Heart right ventricle (tissue), 16 donors: ENCODE measurements at regions not wholly inside any gene's neighbourhood (a gene's known extent, or its start where the extent isn't known, plus 50 kb on each side); places are given as distances from the start of the nearest gene placed in this dataset.
"Not testable (repeated sequence)": the region's sequence is repeated elsewhere in the genome, so short reads cannot be mapped to it uniquely, and the experiment has no call there.

Experiments used
- ATAC-seq, 8 donors: fragments of 200-7000 bp; cut with Tn5 transposase; one replicate each; pipeline ENCODE4 v1.9.1; 2020; ENCODE audit warnings: mild to moderate bottlenecking in 8 of 8, moderate library complexity in 8 of 8, moderate number of reproducible peaks in 1 of 8
- DNase-seq, 2 donors: peaks; one replicate each; pipeline ENCODE4 v3.0.0-alpha.2; 2020
- H3K27ac ChIP-seq, 10 donors: fragments of 200-600 bp; sonication (generic) in 2 of 10; one replicate each; pipeline versions ENCODE4 v1.5.0 to v1.8.0; 2020 to 2022; ENCODE audit warnings: mild to moderate bottlenecking in 3 of 10
- H3K27me3 ChIP-seq, 7 donors: fragments of 200-600 bp; one replicate each; pipeline ENCODE4 v1.8.0; 2021 to 2022; ENCODE audit warnings: mild to moderate bottlenecking in 2 of 7
- H3K36me3 ChIP-seq, 9 donors: fragments of 200-600 bp; sonication (generic) in 1 of 9; one replicate each; pipeline versions ENCODE4 v1.5.0 to v1.8.0; 2020 to 2022; ENCODE audit warnings: mild to moderate bottlenecking in 2 of 9
- H3K4me1 ChIP-seq, 9 donors: fragments of 200-600 bp; sonication (generic) in 1 of 9; one replicate each; pipeline versions ENCODE4 v1.5.0 to v1.8.0; 2020 to 2022; ENCODE audit warnings: mild to moderate bottlenecking in 4 of 9
- H3K4me3 ChIP-seq, 10 donors: fragments of 200-600 bp; sonication (generic) in 2 of 10; one replicate each; pipeline versions ENCODE4 v1.5.0 to v1.8.0; 2020 to 2022; ENCODE audit warnings: mild to moderate bottlenecking in 7 of 10, moderate library complexity in 2 of 10
- H3K9me3 ChIP-seq, 11 donors: fragments of 200-600 bp in 10 of 11; sonication (generic) in 2 of 11; one replicate each; pipeline versions ENCODE4 v1.5.0 to v1.8.0; 2013 to 2022; ENCODE audit warnings: mild to moderate bottlenecking in 2 of 11, control low read depth in 1 of 11, moderate library complexity in 1 of 11
- CTCF ChIP-seq, 9 donors: fragments of 200-600 bp; sonication (generic) in 2 of 9; IDR thresholded peaks; one replicate each; pipeline versions ENCODE4 v1.5.0 to v1.8.0; 2021 to 2022; ENCODE audit warnings: antibody characterized with exemption in 9 of 9, mild to moderate bottlenecking in 5 of 9, moderate library complexity in 1 of 9
- WGBS, 2 donors: extraction: QIAGEN DNeasy Blood & Tissue Kit; methylation state at CpG; one replicate each; pipeline ENCODE4 v1.1.7; 2013; ENCODE audit warnings: inconsistent platforms in 1 of 2; 5-methylcytosine and 5-hydroxymethylcytosine counted together
- intact Hi-C, 10 donors: fragments of 100-400 bp; cut with DNase I; formaldehyde crosslinking; loops; one replicate each; pipeline versions ENCODE4 v1.11.1 to v1.14.2; 2022
- donor health status: Arrhythmogenic right ventricular cardiomyopathy.
- donor health status: ischemic (EF 13 %, LVEDD 7.1; RV severe dilation, severe dysfunction).
- donor health status: healthy with polysubstance abuse.
- donor health status: DM: no; HTN: yes; CAD: no.
- donor health status: DM: no; HTN: no; CAD: no.
- donor health status: ischemic (EF 25% LVEDD 6.9; RV normal size, moderate dysfunction).
- donor health status: ischemic (EF 25% LVEDD 5.7; RV mildly dilated, moderate dysfunction).
- donor health status: healthy.
- donor health status: DM: yes; HTN: yes; CAD: no.
- donor health status: Ischemic cardiomyopathy.
- donor health status: ischemic (EF 35%, LVEDD 5.7; RV mildly dilated, moderate dysfunction).
- donor health status: nonischemic (EF 11% LVEDD 7.7; RV severe dilation, severe dysfunction).
- donor health status: DM: yes; HTN: yes; CAD: no.
- donor health status: PGD.
- donor health status: ischemic (EF 29% LVEDD 5.4; RV normal size, mild dysfunction).
- donor health status: nonischemic (EF 23%, LVEDD 6.1; RV moderate dilation, normal function).

- no peaks in the 10 kb centered on the region for H3K36me3 ChIP-seq
- no peak overlapping the region for H3K4me3 ChIP-seq
- peaks cover 0 to 8% (median 0%) of the 10 kb centered on the region in 9 donors for H3K4me1 ChIP-seq
- intact Hi-C loops = no loop called here
- H3K27me3 ChIP-seq = peaks cover 0 to 7% (median 0%) of the 10 kb centered on the region in 7 donors
- 70 to 73% methylated on average over 3 of the region's 3 CpGs for WGBS, 2 donors
- ATAC-seq (no peak), DNase-seq (no peak)
- no peak for TF ChIP-seq CTCF (IDR thresholded peaks at IDR 0.05)
- H3K27ac ChIP-seq = no peak overlapping the region
- H3K9me3 ChIP-seq = peaks cover 0 to 7% (median 0%) of the 10 kb centered on the region in 11 donors
Observed at GRCh38 chr2:129504646-129505045, 474.8 kb upstream of the RAB6C start.

GRCh38 chr2:129518937-129519336 is 460.5 kb upstream of the RAB6C start:
- ATAC-seq (no peak), DNase-seq (no peak)
- TF ChIP-seq CTCF (IDR thresholded peaks at IDR 0.05) = no peak
- no peaks in the 10 kb centered on the region for H3K36me3 ChIP-seq
- peaks cover 0 to 43% (median 14%) of the 10 kb centered on the region in 11 donors for H3K9me3 ChIP-seq
- no peak overlapping the region for H3K27ac ChIP-seq
- intact Hi-C loops = no loop called here
- H3K27me3 ChIP-seq = peaks cover 0 to 2% (median 0%) of the 10 kb centered on the region in 7 donors
- 50 to 63% methylated on average over 4 of the region's 4 CpGs for WGBS, 2 donors
- H3K4me3 ChIP-seq = no peak overlapping the region
- no peaks in the 10 kb centered on the region for H3K4me1 ChIP-seq

- H3K36me3 ChIP-seq, H3K4me3 ChIP-seq, DNase-seq, intact Hi-C loops, ATAC-seq, H3K27me3 ChIP-seq, H3K4me1 ChIP-seq, H3K27ac ChIP-seq: not testable (repeated sequence)
- peaks cover 0 to 34% (median 5%) of the 10 kb centered on the region in 11 donors for H3K9me3 ChIP-seq
- WGBS, 2 donors = 90% methylated on average over 9 of the region's 9 CpGs
Observed at GRCh38 chr2:129532158-129532557, 447.3 kb upstream of the RAB6C start.

- WGBS, 2 donors = 48 to 71% methylated on average over 3 of the region's 3 CpGs
- intact Hi-C loops = no loop called here
- ATAC-seq (no peak), DNase-seq (no peak)
- Histone ChIP-seq H3K4me3 (no peak overlapping the region), H3K4me1 (no peaks in the 10 kb centered on the region), H3K9me3 (peaks cover 0 to 5% (median 0%) of the 10 kb centered on the region in 11 donors), H3K36me3 (no peaks in the 10 kb centered on the region), H3K27ac (no peak overlapping the region), H3K27me3 (peaks cover 0 to 17% (median 0%) of the 10 kb centered on the region in 7 donors)
- TF ChIP-seq CTCF (IDR thresholded peaks at IDR 0.05) = no peak
Observed at GRCh38 chr2:129548880-129549279, 430.6 kb upstream of the RAB6C start.

- ATAC-seq = no peak
- Histone ChIP-seq H3K9me3 (no peaks in the 10 kb centered on the region), H3K27me3 (peaks cover 0 to 17% (median 0%) of the 10 kb centered on the region in 7 donors), H3K4me3 (no peak overlapping the region), H3K36me3 (no peaks in the 10 kb centered on the region), H3K4me1 (no peaks in the 10 kb centered on the region), H3K27ac (no peak overlapping the region)
- WGBS, 2 donors = 77 to 80% methylated on average over 4 of the region's 4 CpGs
- no peak for DNase-seq
- intact Hi-C loops = no loop called here
- no peak for TF ChIP-seq CTCF (IDR thresholded peaks at IDR 0.05)
Observed at GRCh38 chr2:129550536-129550935, 428.9 kb upstream of the RAB6C start.
